Stimulated activated CD4-positive, alpha-beta T cell treated with anti-CD3 and anti-CD28 coated beads, Interleukin-1b, Interleukin-23, amount 100 ng/mL, for 4 hours (primary cell): ENCODE measurements at regions not wholly inside any gene's neighbourhood (a gene's known extent, or its start where the extent isn't known, plus 50 kb on each side); places are given as distances from the start of the nearest gene placed in this dataset.

Experiments
- DNase-seq, 2 donors: peaks; one replicate each; pipeline ENCODE4 v3.0.0-alpha.2; 2020; ENCODE audit warnings: low read depth in 2 of 2

GRCh38 chr6:166751051-166751595 lies 124.1 kb upstream of the RPS6KA2 start:
- DNase-seq = no peak

- DNase-seq = no peak
Measured at GRCh38 chr6:166750108-166750793, 123.2 kb upstream of the RPS6KA2 start.

- no peak for DNase-seq
Measured at GRCh38 chr6:166749666-166750065, 122.6 kb upstream of the RPS6KA2 start.

- no peak for DNase-seq
Measured at GRCh38 chr6:166747644-166748595, 120.9 kb upstream of the RPS6KA2 start.

- DNase-seq = no peak
Measured at GRCh38 chr6:166745801-166746668, 119.0 kb upstream of the RPS6KA2 start.

- DNase-seq = no peak
Measured at GRCh38 chr6:166744223-166745134, 117.4 kb upstream of the RPS6KA2 start.

- no peak for DNase-seq
Measured at GRCh38 chr6:166743406-166744222, 116.6 kb upstream of the RPS6KA2 start.

GRCh38 chr6:166742981-166743380 lies 115.9 kb upstream of the RPS6KA2 start:
- no peak for DNase-seq

- DNase-seq = no peak
Measured at GRCh38 chr6:166739976-166740318, 112.9 kb upstream of the RPS6KA2 start.

- no peak for DNase-seq
Measured at GRCh38 chr6:166739117-166739975, 112.3 kb upstream of the RPS6KA2 start.

GRCh38 chr6:166738386-166739116 lies 111.5 kb upstream of the RPS6KA2 start:
- DNase-seq = no peak

GRCh38 chr6:166737261-166737660 lies 110.2 kb upstream of the RPS6KA2 start:
- DNase-seq = no peak

GRCh38 chr6:166736634-166737033 lies 109.6 kb upstream of the RPS6KA2 start:
- DNase-seq = no peak

GRCh38 chr6:166733900-166734299 lies 106.8 kb upstream of the RPS6KA2 start:
- no peak for DNase-seq

GRCh38 chr6:166729658-166730057 lies 102.6 kb upstream of the RPS6KA2 start:
- DNase-seq = no peak

- DNase-seq = no peak
Measured at GRCh38 chr6:166728884-166729530, 102.0 kb upstream of the RPS6KA2 start.

GRCh38 chr6:166726201-166726600 lies 99.2 kb upstream of the RPS6KA2 start:
- DNase-seq = no peak

- no peak for DNase-seq
Measured at GRCh38 chr6:166725571-166725970, 98.5 kb upstream of the RPS6KA2 start.
